M059J (cell line): ENCODE measurements at regions not wholly inside any gene's neighbourhood (a gene's known extent, or its start where the extent isn't known, plus 50 kb on each side); places are given as distances from the start of the nearest gene placed in this dataset.

Experiments used
- DNase-seq: peaks from one replicate; pipeline ENCODE4 v3.0.0-alpha.2; 2012; ENCODE audit warnings: low read depth

- no peak for DNase-seq
Measured at GRCh38 chr9:91098203-91098850, 263.4 kb downstream of the AUH start.

GRCh38 chr9:91099436-91099835 is 262.3 kb downstream of the AUH start:
- DNase-seq, result no peak

- peak; percentile 32 for DNase-seq
Measured at GRCh38 chr9:91100878-91101450, 260.8 kb downstream of the AUH start.

GRCh38 chr9:91101611-91102168 is 260.0 kb downstream of the AUH start:
- no peak for DNase-seq

GRCh38 chr9:91102269-91102668 is 259.4 kb downstream of the AUH start:
- DNase-seq, result no peak

GRCh38 chr9:91103931-91104330 is 257.8 kb downstream of the AUH start:
- DNase-seq, result no peak

- no peak for DNase-seq
Measured at GRCh38 chr9:91106415-91107081, 255.2 kb downstream of the AUH start.

GRCh38 chr9:91111226-91111625 is 250.5 kb downstream of the AUH start:
- no peak for DNase-seq

GRCh38 chr9:91111876-91112275 is 249.8 kb downstream of the AUH start:
- DNase-seq, result no peak

- no peak for DNase-seq
Measured at GRCh38 chr9:91113016-91113415, 248.7 kb downstream of the AUH start.

- DNase-seq, result no peak
Measured at GRCh38 chr9:91114450-91114849, 247.3 kb downstream of the AUH start.

- no peak for DNase-seq
Measured at GRCh38 chr9:91116211-91116610, 245.5 kb downstream of the AUH start.

GRCh38 chr9:91116711-91117110 is 245.0 kb downstream of the AUH start:
- no peak for DNase-seq

- no peak for DNase-seq
Measured at GRCh38 chr9:91117474-91117891, 244.2 kb downstream of the AUH start.

GRCh38 chr9:91117959-91118703 is 243.6 kb downstream of the AUH start:
- DNase-seq, result peak; percentile 84

GRCh38 chr9:91118704-91119025 is 243.1 kb downstream of the AUH start:
- DNase-seq, result no peak

- peak; percentile 96 for DNase-seq
Measured at GRCh38 chr9:91119142-91119541, 242.6 kb downstream of the AUH start.

- peak; percentile 74 for DNase-seq
Measured at GRCh38 chr9:91119679-91120078, 242.0 kb downstream of the AUH start.

- no peak for DNase-seq
Measured at GRCh38 chr9:91120200-91120599, 241.5 kb downstream of the AUH start.

- no peak for DNase-seq
Measured at GRCh38 chr9:91122755-91123154, 239.0 kb downstream of the AUH start.

GRCh38 chr9:91126761-91127445 is 234.8 kb downstream of the AUH start:
- peak; percentile 56 for DNase-seq

- peak; percentile 67 for DNase-seq
Measured at GRCh38 chr9:91127653-91128052, 234.1 kb downstream of the AUH start.
